Urothelium cell line (cell line): ENCODE measurements at regions not wholly inside any gene's neighbourhood (a gene's known extent, or its start where the extent isn't known, plus 50 kb on each side); places are given as distances from the start of the nearest gene placed in this dataset.
"Not testable (repeated sequence)": the region's sequence is repeated elsewhere in the genome, so short reads cannot be mapped to it uniquely, and the experiment has no call there.

Experiments
- DNase-seq: peaks from one replicate; pipeline ENCODE4 v3.0.0; 2011; ENCODE audit warnings: low spot score, mixed read lengths
- FAIRE-seq: peaks from 2 replicates; lab custom pipeline; 2011; peaks lifted over from hg19 to GRCh38; lab: Jason Lieb, UNC

DNA sequence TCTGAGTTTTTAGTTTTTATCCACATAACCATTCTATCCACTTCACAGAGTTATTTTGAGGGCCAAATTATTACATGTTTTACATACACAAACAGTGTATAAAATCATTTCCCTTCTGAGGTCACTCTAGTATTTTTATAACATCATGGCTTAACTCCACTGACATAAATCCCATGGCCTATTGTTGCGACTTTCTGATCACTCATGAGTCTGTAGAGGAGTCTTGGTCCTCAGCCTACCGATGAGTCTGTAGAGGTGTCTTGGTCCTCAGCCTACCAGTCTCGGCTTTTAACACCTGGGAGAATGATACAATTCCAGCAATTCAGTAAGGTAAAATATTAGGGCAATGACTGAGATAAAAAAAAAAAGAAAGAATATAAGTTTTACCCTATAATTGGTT, 483.7 kb downstream of the USP25 start:
- FAIRE-seq (no peak), DNase-seq (no peak)

GRCh38 chr21:16215193-16215592, 485.4 kb downstream of the USP25 start:
- DNase-seq (no peak), FAIRE-seq (no peak)

DNA sequence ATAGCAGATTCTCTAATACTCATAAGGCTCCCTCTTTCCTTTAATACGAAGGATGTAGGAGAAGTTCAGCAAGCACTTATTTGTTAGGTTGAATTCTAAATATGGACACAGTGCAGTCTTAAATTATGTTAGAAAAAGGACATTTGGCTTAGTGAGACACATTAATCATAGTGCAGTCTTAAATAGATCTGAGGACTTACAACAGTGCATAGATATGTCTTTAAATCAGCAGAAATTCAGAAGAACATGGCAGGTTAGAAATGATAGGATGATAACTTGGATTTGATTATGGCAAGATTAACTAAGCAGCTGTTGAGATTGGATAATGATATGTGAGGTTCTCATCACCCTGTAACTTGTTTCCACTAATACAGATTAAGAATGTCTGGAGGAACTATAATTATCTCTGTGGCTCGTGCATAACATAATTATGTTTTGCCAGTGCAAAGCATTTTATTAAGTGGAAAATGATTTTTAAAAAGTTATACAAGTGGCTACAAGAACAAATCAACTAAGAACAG, 485.9 kb downstream of the USP25 start:
- FAIRE-seq: no peak
- DNase-seq: no peak

GRCh38 chr21:16216288-16216962, 486.6 kb downstream of the USP25 start:
- DNase-seq (no peak), FAIRE-seq (no peak)

DNA sequence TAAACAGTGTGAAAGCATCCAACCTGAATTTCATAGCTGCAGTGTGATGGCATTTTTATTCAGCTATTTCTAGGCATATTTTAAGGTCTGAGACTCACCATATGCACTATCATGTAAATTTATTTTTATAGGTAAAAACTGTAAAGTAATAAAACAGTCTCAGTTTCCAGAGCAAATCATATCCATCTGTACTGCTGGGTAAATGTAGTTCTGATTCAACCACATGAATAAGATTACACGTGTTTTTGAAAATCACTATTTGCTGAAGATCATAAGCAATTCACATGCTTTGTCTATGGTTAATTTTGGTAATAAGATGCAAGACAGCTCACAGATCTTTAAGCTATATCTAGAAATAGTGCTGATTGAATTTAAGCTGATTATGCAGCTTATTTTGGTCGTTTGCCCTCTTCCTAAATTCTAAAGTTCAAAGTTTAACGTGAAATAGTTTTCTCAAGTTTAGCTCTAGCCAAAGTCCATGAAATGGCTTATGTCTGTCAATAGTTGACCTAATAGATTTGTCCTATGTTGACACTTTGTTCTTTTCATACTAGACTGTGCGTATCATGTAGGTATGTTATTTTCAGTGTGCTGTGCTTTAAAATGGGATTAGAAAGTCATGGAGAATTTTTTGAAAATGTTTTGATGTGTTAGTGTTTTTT, 489.0 kb downstream of the USP25 start:
- no peak for FAIRE-seq
- DNase-seq: no peak

DNA sequence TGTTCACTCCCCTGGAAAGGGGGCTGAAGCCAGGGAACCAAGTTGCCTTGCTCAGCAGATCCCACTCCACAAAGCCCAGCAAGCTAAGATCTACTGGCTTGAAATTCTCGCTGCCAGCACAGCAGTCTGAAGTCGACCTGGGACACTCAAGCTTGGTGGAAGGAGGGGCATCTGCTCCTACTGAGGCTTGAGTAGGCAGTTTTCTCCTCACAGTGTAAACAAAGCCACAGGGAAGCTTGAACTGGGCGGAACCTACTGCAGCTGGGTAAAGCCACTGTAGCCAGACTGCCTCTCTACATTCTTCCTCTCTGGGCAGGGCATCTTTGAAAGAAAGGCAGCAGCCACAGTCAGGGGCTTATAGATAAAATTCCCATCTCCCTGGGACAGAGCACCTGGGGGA, 495.0 kb downstream of the USP25 start:
- not testable (repeated sequence) for DNase-seq, FAIRE-seq

DNA sequence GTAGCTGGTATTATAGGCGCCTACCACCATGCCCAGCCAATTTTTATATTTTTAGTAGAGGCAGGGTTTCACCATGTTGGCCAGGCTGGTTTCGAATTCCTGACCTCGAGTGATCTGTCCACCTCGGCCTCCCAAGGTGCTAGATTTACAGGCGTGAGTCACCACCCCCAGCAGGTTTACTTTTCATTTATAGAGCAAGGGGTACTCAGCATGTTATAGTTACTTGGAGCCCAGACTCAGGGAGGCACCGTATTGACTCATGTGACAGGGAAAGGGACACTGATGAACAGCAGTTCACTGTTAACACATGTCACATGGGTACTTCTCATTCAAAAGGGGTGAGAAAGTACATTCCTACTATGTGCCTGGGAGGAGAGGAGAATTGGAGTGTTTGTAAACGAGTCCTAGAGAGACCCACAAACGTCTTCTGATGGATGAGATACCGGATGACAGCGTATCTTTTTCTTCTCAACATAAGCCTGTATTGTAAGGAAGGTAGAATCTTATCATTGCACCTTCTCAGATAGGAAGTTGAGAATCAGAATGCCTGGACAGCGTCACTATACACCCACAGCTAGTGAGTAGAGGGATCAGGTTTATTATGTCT, 510.0 kb downstream of the USP25 start:
- DNase-seq (no peak), FAIRE-seq (no peak)

- FAIRE-seq (no peak), DNase-seq (no peak)
These were observed 511.2 kb downstream of the USP25 start for GRCh38 chr21:16241016-16241415.

DNA sequence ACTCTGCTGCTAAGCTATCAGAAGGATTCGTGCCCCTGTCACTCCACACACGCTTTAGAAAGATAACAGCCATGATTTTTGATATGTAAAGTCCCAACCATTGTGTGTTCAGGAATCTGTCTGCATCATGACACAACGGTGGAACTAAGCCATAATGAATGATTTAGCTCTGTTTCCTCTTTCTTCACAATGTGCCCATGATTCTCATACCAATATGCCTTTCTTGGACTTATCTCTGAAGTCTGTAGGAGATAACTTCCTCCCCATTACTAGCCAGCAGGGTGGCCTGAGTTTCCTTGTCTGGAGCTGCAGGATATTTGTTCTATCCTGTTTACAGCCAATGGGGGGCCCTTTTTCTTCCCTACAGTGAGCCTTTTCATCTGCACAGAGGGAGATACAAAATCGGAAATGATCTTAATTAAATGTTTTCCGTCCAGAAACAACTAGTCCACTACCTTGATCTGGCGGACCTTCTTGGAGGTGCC, 511.7 kb downstream of the USP25 start:
- no peak for FAIRE-seq
- DNase-seq: no peak

GRCh38 chr21:16243396-16243795, 513.6 kb downstream of the USP25 start:
- DNase-seq (no peak), FAIRE-seq (no peak)

- DNase-seq: no peak
These were observed 518.9 kb downstream of the USP25 start for GRCh38 chr21:16248705-16249104.

GRCh38 chr21:16250273-16250672, 520.5 kb downstream of the USP25 start:
- DNase-seq (no peak), FAIRE-seq (no peak)

More at GRCh38 chr21:16248705-16249104, 518.9 kb downstream of the USP25 start:
- no peak for FAIRE-seq

- FAIRE-seq (no peak), DNase-seq (no peak)
These were observed 529.2 kb downstream of the USP25 start for GRCh38 chr21:16258844-16259611.

GRCh38 chr21:16262091-16262490, 532.3 kb downstream of the USP25 start:
- DNase-seq (no peak), FAIRE-seq (no peak)

- FAIRE-seq (no peak), DNase-seq (no peak)
These were observed 534.5 kb downstream of the USP25 start for GRCh38 chr21:16264319-16264718.

- DNase-seq (no peak), FAIRE-seq (no peak)
These were observed 539.7 kb downstream of the USP25 start for GRCh38 chr21:16269476-16269875.

DNA sequence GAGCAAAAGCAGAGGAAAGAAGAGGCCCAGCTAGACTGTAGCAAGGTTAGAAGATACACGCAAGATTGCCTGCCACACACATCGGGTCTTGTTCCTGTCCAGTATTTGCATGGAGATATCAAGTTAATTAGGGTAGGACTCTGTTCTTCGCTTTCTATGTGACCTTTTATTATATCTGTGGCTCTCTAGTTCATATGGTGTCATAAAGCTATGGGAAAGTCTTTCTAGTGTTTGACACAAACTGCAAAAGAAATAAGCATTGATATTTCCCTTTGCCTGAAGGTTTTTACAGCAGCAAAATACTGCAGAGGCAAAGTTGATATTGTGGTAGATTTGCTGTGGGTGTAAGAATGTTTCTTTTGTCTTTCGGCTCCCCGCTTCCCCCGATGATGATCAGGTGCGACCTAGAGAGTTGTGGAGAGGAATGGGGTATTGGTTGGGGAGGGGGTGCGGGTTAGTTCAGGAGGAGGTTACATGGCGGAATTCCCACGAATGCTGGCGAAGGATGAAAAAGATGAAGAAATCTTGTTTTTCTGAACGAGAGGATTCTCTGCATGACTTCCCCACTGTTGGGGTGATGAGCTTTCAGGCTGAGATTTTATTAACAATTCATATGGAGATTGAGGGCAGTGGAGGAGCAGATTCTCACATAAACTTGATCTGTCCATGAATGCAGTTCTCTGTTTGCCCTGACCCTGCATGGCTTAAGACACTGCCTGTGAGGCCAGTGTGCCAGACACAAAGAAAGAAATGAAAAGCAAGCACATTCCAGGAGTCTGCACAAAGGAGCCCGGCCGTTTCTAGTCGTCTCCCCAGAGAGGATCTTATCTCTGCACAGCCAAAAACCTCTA, 550.2 kb downstream of the USP25 start:
- FAIRE-seq (no peak), DNase-seq (peak; percentile 11)

- DNase-seq (no peak), FAIRE-seq (no peak)
These were observed 550.9 kb downstream of the USP25 start for GRCh38 chr21:16280686-16281091.

DNA sequence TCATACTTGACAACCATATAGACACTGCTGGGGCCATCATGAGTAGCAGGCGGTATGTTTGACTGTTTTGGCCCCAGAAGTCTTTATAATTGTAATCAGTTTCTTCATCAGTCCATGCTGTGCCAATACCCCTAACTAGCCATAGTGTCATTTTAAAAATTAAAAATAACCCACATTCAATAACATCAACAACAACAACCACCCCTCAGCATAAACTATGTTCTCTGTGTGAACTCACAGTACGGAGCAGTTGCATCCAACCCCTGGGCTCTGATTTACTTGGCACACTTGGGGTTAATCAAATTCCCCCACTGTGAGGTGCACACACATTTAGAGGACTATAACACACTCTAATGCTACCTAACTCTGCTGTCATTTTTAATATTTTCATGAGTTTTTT, 553.7 kb downstream of the USP25 start:
- FAIRE-seq (no peak), DNase-seq (no peak)

DNA sequence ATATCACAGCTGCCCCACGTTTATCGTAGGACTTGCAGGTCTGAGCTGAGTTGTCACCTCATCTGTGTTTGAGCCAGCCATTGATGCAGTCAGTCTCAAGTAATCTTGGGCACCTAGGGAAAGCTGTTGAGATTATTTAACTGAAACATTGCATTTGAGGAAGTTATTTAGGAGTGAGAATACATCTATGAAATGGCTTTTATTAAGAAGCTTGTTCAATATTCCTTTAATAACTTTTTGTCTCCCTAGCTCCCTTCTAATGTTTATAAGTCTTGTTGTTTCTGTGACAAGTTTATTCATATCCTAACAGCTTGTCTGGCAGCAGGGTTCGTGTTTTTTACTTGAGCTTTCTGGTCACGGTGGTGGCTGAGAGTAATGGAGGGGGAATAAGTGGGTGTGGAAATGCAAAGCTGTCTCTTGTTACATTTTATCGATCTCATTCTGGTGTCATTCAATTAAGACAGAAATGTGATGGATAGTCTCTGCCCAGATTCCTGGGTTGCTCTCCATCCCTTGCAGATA, 555.9 kb downstream of the USP25 start:
- FAIRE-seq (no peak), DNase-seq (no peak)
